Right lobe of liver (tissue), 6 donors: ENCODE measurements at regions not wholly inside any gene's neighbourhood (a gene's known extent, or its start where the extent isn't known, plus 50 kb on each side); places are given as distances from the start of the nearest gene placed in this dataset.

Source experiments
- ATAC-seq, 4 donors: fragments of 200-7000 bp; cut with Tn5 transposase; one replicate each; pipeline ENCODE4 v1.9.1; 2020; ENCODE audit warnings: mild to moderate bottlenecking in 4 of 4, moderate library complexity in 4 of 4
- DNase-seq, 3 donors: peaks; one replicate each; pipeline ENCODE4 v3.0.0-alpha.2; 2020
- H3K27ac ChIP-seq, 3 donors: fragments of 200-600 bp; one replicate each; pipeline ENCODE4 v1.8.0; 2022
- H3K27me3 ChIP-seq, 2 donors: fragments of 200-600 bp; one replicate each; pipeline ENCODE4 v1.8.0; 2022
- H3K36me3 ChIP-seq, 4 donors: fragments of 200-600 bp; sonication (generic) in 1 of 4; one replicate each; pipeline versions ENCODE4 v1.5.1 to v1.8.0; 2017 to 2022; ENCODE audit warnings: control low read depth in 1 of 4
- H3K4me1 ChIP-seq, 4 donors: fragments of 200-600 bp; sonication (generic) in 1 of 4; one replicate each; pipeline versions ENCODE4 v1.5.1 to v1.8.0; 2017 to 2022; ENCODE audit warnings: control low read depth in 1 of 4
- H3K4me3 ChIP-seq, 3 donors: fragments of 200-600 bp; one replicate each; pipeline ENCODE4 v1.8.0; 2022
- H3K9me3 ChIP-seq, 4 donors: fragments of 200-600 bp; sonication (generic) in 1 of 4; one replicate each; pipeline versions ENCODE4 v1.5.1 to v1.8.0; 2017 to 2022; ENCODE audit warnings: control low read depth in 1 of 4
- CTCF ChIP-seq, 4 donors: fragments of 200-600 bp in 3 of 4; fragments of 450-650 bp in 1 of 4; IDR thresholded peaks; one replicate each; pipeline versions ENCODE4 v1.5.1 to v1.8.0; 2016 to 2022; ENCODE audit warnings: antibody characterized with exemption in 4 of 4, mild to moderate bottlenecking in 2 of 4
- POLR2A ChIP-seq: fragments of 450-650 bp; IDR thresholded peaks from one replicate; pipeline ENCODE4 v1.6.1; 2017; ENCODE audit warnings: antibody characterized with exemption, mild to moderate bottlenecking
- WGBS: methylation state at CpG from one replicate; pipeline ENCODE4 v1.1.6; 2018; ENCODE audit warnings: low coverage, low lambda C conversion rate; ENCODE audit not compliant: insufficient coverage; ENCODE audit errors: missing lambda C conversion rate; 5-methylcytosine and 5-hydroxymethylcytosine counted together
- intact Hi-C, 2 donors: fragments of 100-400 bp; cut with DNase I; formaldehyde crosslinking; loops; one replicate each; pipeline versions ENCODE4 v1.11.2 to v1.14.1; 2022
- donor health status: DM: no; HTN: yes; CAD: no.
- donor health status: DM: no; HTN: no; CAD: no.
- donor health status: DM: no; HTN: no; CAD: no.
- donor health status: DM: no; HTN: yes; CAD: no.
- donor health status: DM: no; HTN: yes; CAD: no.

- Histone ChIP-seq H3K27me3 (no peaks in the 10 kb centered on the region), H3K4me1 (no peaks in the 10 kb centered on the region), H3K4me3 (no peak overlapping the region), H3K27ac (no peak overlapping the region), H3K36me3 (no peaks in the 10 kb centered on the region), H3K9me3 (no peaks in the 10 kb centered on the region)
- 38% methylated on average over 7 of the region's 8 CpGs for WGBS
- TF ChIP-seq CTCF (IDR thresholded peaks at IDR 0.05) (no peak), POLR2A (no peak)
- ATAC-seq (no peak), DNase-seq (no peak)
- intact Hi-C loops, result no loop called here
Observed at GRCh38 chr15:53880357-53880756, 97.9 kb upstream of the UNC13C start.

- DNase-seq (no peak), ATAC-seq (no peak)
- 58% methylated on average over 2 of the region's 2 CpGs for WGBS
- TF ChIP-seq CTCF (IDR thresholded peaks at IDR 0.05) (no peak), POLR2A (no peak)
- no peaks in the 10 kb centered on the region for H3K9me3 ChIP-seq
- H3K4me1 ChIP-seq, result no peaks in the 10 kb centered on the region
- intact Hi-C loops, result no loop called here
- no peak overlapping the region for H3K4me3 ChIP-seq
- H3K27ac ChIP-seq, result no peak overlapping the region
- H3K27me3 ChIP-seq, result no peaks in the 10 kb centered on the region
- H3K36me3 ChIP-seq, result no peaks in the 10 kb centered on the region
Observed at GRCh38 chr15:53875711-53876110, 102.5 kb upstream of the UNC13C start.

- Histone ChIP-seq H3K27ac (no peak overlapping the region), H3K36me3 (no peaks in the 10 kb centered on the region)
Observed at GRCh38 chr15:53875139-53875538, 103.1 kb upstream of the UNC13C start.

GRCh38 chr15:53872410-53872809 is 105.8 kb upstream of the UNC13C start:
- H3K4me1 ChIP-seq, result no peaks in the 10 kb centered on the region
- DNase-seq (no peak), ATAC-seq (no peak)
- H3K4me3 ChIP-seq, result no peak overlapping the region
- H3K36me3 ChIP-seq, result no peaks in the 10 kb centered on the region
- H3K27ac ChIP-seq, result no peak overlapping the region
- no peaks in the 10 kb centered on the region for H3K9me3 ChIP-seq
- intact Hi-C loops, result no loop called here
- WGBS, result 64% methylated on average over 2 of the region's 2 CpGs
- no peak for TF ChIP-seq POLR2A
- TF ChIP-seq CTCF (IDR thresholded peaks at IDR 0.05), result no peak
- H3K27me3 ChIP-seq, result no peaks in the 10 kb centered on the region

More at GRCh38 chr15:53875139-53875538, 103.1 kb upstream of the UNC13C start:
- ATAC-seq (no peak), DNase-seq (no peak)
- 89% methylated on average over 1 of the region's 1 CpG for WGBS
- intact Hi-C loops, result no loop called here
- Histone ChIP-seq H3K4me1 (no peaks in the 10 kb centered on the region), H3K27me3 (no peaks in the 10 kb centered on the region), H3K9me3 (no peaks in the 10 kb centered on the region), H3K4me3 (no peak overlapping the region)
- TF ChIP-seq POLR2A (no peak), CTCF (IDR thresholded peaks at IDR 0.05) (no peak)

GRCh38 chr15:53869806-53870073 is 108.5 kb upstream of the UNC13C start:
- WGBS, result 30% methylated on average over 1 of the region's 1 CpG
- no peaks in the 10 kb centered on the region for H3K36me3 ChIP-seq
- ATAC-seq (no peak), DNase-seq (no peak)
- TF ChIP-seq CTCF (IDR thresholded peaks at IDR 0.05) (no peak), POLR2A (no peak)
- intact Hi-C loops, result no loop called here
- H3K27ac ChIP-seq, result no peak overlapping the region
- no peaks in the 10 kb centered on the region for H3K27me3 ChIP-seq
- H3K9me3 ChIP-seq, result no peaks in the 10 kb centered on the region
- no peak overlapping the region for H3K4me3 ChIP-seq
- H3K4me1 ChIP-seq, result no peaks in the 10 kb centered on the region
